ENCODE measurements at regions not wholly inside any gene's neighbourhood (a gene's known extent, or its start where the extent isn't known, plus 50 kb on each side); places are given as distances from the start of the nearest gene placed in this dataset.

- no peak overlapping the region for H3K4me3 ChIP-seq (ENCODE audit: low read length)
- H3K27me3 ChIP-seq (replicated peaks; ENCODE audit: insufficient read depth, low read length), result no peaks in the 10 kb centered on the region
- DNase-seq, result no peak
Measured at GRCh38 chrX:137483554-137483953, 82.4 kb upstream of the ZIC3 start.

GRCh38 chrX:137482136-137482535 is 83.8 kb upstream of the ZIC3 start:
- H3K79me2 ChIP-seq (ENCODE audit: low read length), result no peaks in the 10 kb centered on the region
- no peaks in the 10 kb centered on the region for H3K4me1 ChIP-seq (ENCODE audit: low read length)
- H3K36me3 ChIP-seq (replicated peaks; ENCODE audit: insufficient read depth, low read length), result no peaks in the 10 kb centered on the region
- no peak overlapping the region for H2AFZ ChIP-seq (ENCODE audit: low read length)
- H3F3A ChIP-seq (ENCODE audit: insufficient read depth, low read length), result no peaks in the 10 kb centered on the region
- H3K27ac ChIP-seq (ENCODE audit: low read length), result no peak overlapping the region
- H3K4me3 ChIP-seq (ENCODE audit: low read length), result no peak overlapping the region
- no peak overlapping the region for H3K9ac ChIP-seq (ENCODE audit: low read length)
- no peaks in the 10 kb centered on the region for H3K9me3 ChIP-seq (replicated peaks; ENCODE audit: insufficient read depth, low read length)
- no peak for DNase-seq
- no peaks in the 10 kb centered on the region for H3K27me3 ChIP-seq (replicated peaks; ENCODE audit: insufficient read depth, low read length)
- TF ChIP-seq CTCF (IDR thresholded peaks at IDR 0.05; ENCODE audit: low read length) (no peak), EZH2 (optimal IDR thresholded peaks at IDR 0.05; ENCODE audit: low read depth, low read length) (no peak), EZH2phosphoT487 (IDR thresholded peaks at IDR 0.05; ENCODE audit: low read length) (no peak)
- H3K9me2 ChIP-seq (replicated peaks; ENCODE audit: insufficient read depth, low read length), result no peaks in the 10 kb centered on the region
- H4K20me1 ChIP-seq (ENCODE audit: insufficient read depth, low read length), result no peaks in the 10 kb centered on the region
- no peak overlapping the region for H3K4me2 ChIP-seq (ENCODE audit: low read depth, low read length)

More at GRCh38 chrX:137483554-137483953, 82.4 kb upstream of the ZIC3 start:
- H3K27ac ChIP-seq (ENCODE audit: low read length), result no peak overlapping the region
- no peaks in the 10 kb centered on the region for H3K9me3 ChIP-seq (replicated peaks; ENCODE audit: insufficient read depth, low read length)
- H3K4me2 ChIP-seq (ENCODE audit: low read depth, low read length), result no peak overlapping the region
- no peaks in the 10 kb centered on the region for H3K36me3 ChIP-seq (replicated peaks; ENCODE audit: insufficient read depth, low read length)
- H3K79me2 ChIP-seq (ENCODE audit: low read length), result no peaks in the 10 kb centered on the region
- TF ChIP-seq EZH2phosphoT487 (IDR thresholded peaks at IDR 0.05; ENCODE audit: low read length) (no peak), EZH2 (optimal IDR thresholded peaks at IDR 0.05; ENCODE audit: low read depth, low read length) (no peak), CTCF (IDR thresholded peaks at IDR 0.05; ENCODE audit: low read length) (no peak)
- no peaks in the 10 kb centered on the region for H4K20me1 ChIP-seq (ENCODE audit: insufficient read depth, low read length)
- no peak overlapping the region for H3K9ac ChIP-seq (ENCODE audit: low read length)
- H3K9me2 ChIP-seq (replicated peaks; ENCODE audit: insufficient read depth, low read length), result no peaks in the 10 kb centered on the region
- H2AFZ ChIP-seq (ENCODE audit: low read length), result no peak overlapping the region
- no peaks in the 10 kb centered on the region for H3K4me1 ChIP-seq (ENCODE audit: low read length)
- no peaks in the 10 kb centered on the region for H3F3A ChIP-seq (ENCODE audit: insufficient read depth, low read length)

- Histone ChIP-seq H3K9me2 (replicated peaks; ENCODE audit: insufficient read depth, low read length) (no peaks in the 10 kb centered on the region), H4K20me1 (ENCODE audit: insufficient read depth, low read length) (no peaks in the 10 kb centered on the region), H3K27ac (ENCODE audit: low read length) (no peak overlapping the region), H3F3A (ENCODE audit: insufficient read depth, low read length) (no peaks in the 10 kb centered on the region), H3K4me1 (ENCODE audit: low read length) (no peaks in the 10 kb centered on the region), H3K4me2 (ENCODE audit: low read depth, low read length) (no peak overlapping the region), H3K4me3 (ENCODE audit: low read length) (no peak overlapping the region), H3K27me3 (replicated peaks; ENCODE audit: insufficient read depth, low read length) (no peaks in the 10 kb centered on the region), H2AFZ (ENCODE audit: low read length) (no peak overlapping the region), H3K9ac (ENCODE audit: low read length) (no peak overlapping the region), H3K79me2 (ENCODE audit: low read length) (no peaks in the 10 kb centered on the region), H3K9me3 (replicated peaks; ENCODE audit: insufficient read depth, low read length) (no peaks in the 10 kb centered on the region), H3K36me3 (replicated peaks; ENCODE audit: insufficient read depth, low read length) (no peaks in the 10 kb centered on the region)
- TF ChIP-seq CTCF (IDR thresholded peaks at IDR 0.05; ENCODE audit: low read length) (no peak), EZH2phosphoT487 (IDR thresholded peaks at IDR 0.05; ENCODE audit: low read length) (no peak), EZH2 (optimal IDR thresholded peaks at IDR 0.05; ENCODE audit: low read depth, low read length) (no peak)
- no peak for DNase-seq
Measured at GRCh38 chrX:137479386-137479785, 86.5 kb upstream of the ZIC3 start.
